T-cell (primary cell): ENCODE measurements at regions not wholly inside any gene's neighbourhood (a gene's known extent, or its start where the extent isn't known, plus 50 kb on each side); places are given as distances from the start of the nearest gene placed in this dataset.

Experiments
- ATAC-seq, 4 experiments: fragments of 200-7000 bp in 3 of 4; fragments of 150-1000 bp in 1 of 4; cut with Tn5 transposase; replicated peaks in 1 of 4; 1 replicate in 3 of 4; 2 replicates in 1 of 4; pipeline ENCODE4 v1.10.0; 2021; ENCODE audit warnings: moderate library complexity in 3 of 4, mild to moderate bottlenecking in 2 of 4, moderate number of reproducible peaks in 1 of 4
- CTCF ChIA-PET, 2 donors: fragments of 300-600 bp; sonication (Branson Sonifier 250); formaldehyde crosslinking; loops; one replicate each; lab custom pipeline; 2022; ENCODE audit warnings: antibody characterized with exemption in 2 of 2; lab: Charles Lee
- POLR2A ChIA-PET, 2 donors: fragments of 300-600 bp; sonication (Branson Sonifier 250); formaldehyde crosslinking; loops; one replicate each; lab custom pipeline; 2022; ENCODE audit warnings: antibody characterized with exemption in 2 of 2; lab: Charles Lee
- DNase-seq, 35 experiments: peaks; one replicate each; pipeline versions ENCODE4 v3.0.0 to v3.0.0-alpha.2; 2013 to 2023
- H3K27ac ChIP-seq: one replicate; pipeline ENCODE4 v1.5.1; 2013; ENCODE audit warnings: low read length
- H3K27me3 ChIP-seq, 2 experiments: replicated peaks in 1 of 2; 1 replicate in 1 of 2; 2 replicates in 1 of 2; pipeline versions ENCODE4 v1.6.1 to v1.7.0; 2013; ENCODE audit warnings: low read length in 1 of 2, mixed read lengths in 1 of 2; ENCODE audit not compliant: control insufficient read depth in 2 of 2, insufficient read depth in 2 of 2; ENCODE audit errors: extremely low read depth in 1 of 2
- H3K36me3 ChIP-seq, 2 donors: 1 replicate in 1 of 2; 2 replicates in 1 of 2; pipeline versions ENCODE4 v1.6.1 to v1.7.0; 2013; ENCODE audit warnings: low read length in 1 of 2; ENCODE audit not compliant: control insufficient read depth in 2 of 2, insufficient read depth in 1 of 2; ENCODE audit errors: extremely low read depth in 1 of 2
- H3K4me1 ChIP-seq, 2 experiments: 1 replicate in 1 of 2; 2 replicates in 1 of 2; pipeline versions ENCODE4 v1.6.1 to v1.7.0; 2013; ENCODE audit warnings: low read length in 2 of 2, mixed read lengths in 1 of 2; ENCODE audit not compliant: insufficient read depth in 2 of 2, control insufficient read depth in 1 of 2; ENCODE audit errors: extremely low read depth in 1 of 2
- H3K4me3 ChIP-seq, 2 donors: 1 replicate in 1 of 2; 2 replicates in 1 of 2; pipeline versions ENCODE4 v1.5.1 to v1.7.0; 2013; ENCODE audit warnings: mild to moderate bottlenecking in 2 of 2, low read length in 1 of 2, moderate library complexity in 1 of 2; ENCODE audit not compliant: control insufficient read depth in 1 of 2; ENCODE audit errors: extremely low read depth in 1 of 2
- H3K9me3 ChIP-seq: 2 replicates; pipeline ENCODE4 v1.7.0; 2013
- H3K27ac Mint-ChIP-seq, 2 donors: one replicate each; pipeline ENCODE4 v1.8.0; 2020 to 2021; ENCODE audit warnings: mild to moderate bottlenecking in 2 of 2, mixed read lengths in 2 of 2
- H3K27me3 Mint-ChIP-seq, 2 donors: one replicate each; pipeline ENCODE4 v1.8.0; 2021 to 2022; ENCODE audit warnings: mixed read lengths in 2 of 2
- H3K36me3 Mint-ChIP-seq: one replicate; pipeline ENCODE4 v1.8.0; 2021; ENCODE audit warnings: mixed read lengths
- H3K4me1 Mint-ChIP-seq, 3 donors: one replicate each; pipeline ENCODE4 v1.8.0; 2020 to 2022; ENCODE audit warnings: mixed read lengths in 3 of 3, mild to moderate bottlenecking in 1 of 3
- H3K4me3 Mint-ChIP-seq, 3 donors: one replicate each; pipeline ENCODE4 v1.8.0; 2020 to 2022; ENCODE audit warnings: mild to moderate bottlenecking in 3 of 3, mixed read lengths in 3 of 3, moderate library complexity in 3 of 3
- H3K9me3 Mint-ChIP-seq, 3 donors: one replicate each; pipeline ENCODE4 v1.8.0; 2020 to 2022; ENCODE audit warnings: mixed read lengths in 3 of 3
- WGBS: methylation state at CpG from one replicate; pipeline ENCODE4 v1.1.5; 2013; ENCODE audit warnings: missing lambda C conversion rate; ENCODE audit not compliant: insufficient coverage; 5-methylcytosine and 5-hydroxymethylcytosine counted together

- Histone ChIP-seq H3K4me3 (no peak overlapping the region), H3K36me3 (no peaks in the 10 kb centered on the region), H3K9me3 (no peaks in the 10 kb centered on the region), H3K4me1 (no peaks in the 10 kb centered on the region), H3K27me3 (no peaks in the 10 kb centered on the region), H3K27ac (no peak overlapping the region)
- CTCF ChIA-PET: no interaction called here
- DNase-seq: no peak
- Mint-ChIP-seq H3K27me3 (no peaks in the 10 kb centered on the region), H3K4me3 (no peak overlapping the region), H3K36me3 (no peaks in the 10 kb centered on the region), H3K27ac (no peak overlapping the region), H3K4me1 (no peaks in the 10 kb centered on the region), H3K9me3 (peaks cover 0 to 9% (median 7%) of the 10 kb centered on the region in 3 donors)
- POLR2A ChIA-PET: no interaction called here
- no peak for ATAC-seq
- WGBS: no CpG with 5 or more reads among the region's 4 CpGs
These were observed 768.0 kb downstream of the STIM2 start for GRCh38 chr4:27628609-27629008.

GRCh38 chr4:27629532-27630225, 769.0 kb downstream of the STIM2 start:
- ChIA-PET CTCF (interaction anchor here in 1 of 2 donors (0.5 kb wide), 1 partner anchor 42 kb away, joined by 3 read pairs; no protein-coding TSS in a partner anchor), POLR2A (no interaction called here)

GRCh38 chr4:27635936-27636913, 775.6 kb downstream of the STIM2 start:
- Mint-ChIP-seq H3K4me3 (no peak overlapping the region), H3K27ac (no peak overlapping the region), H3K36me3 (no peaks in the 10 kb centered on the region), H3K27me3 (no peaks in the 10 kb centered on the region), H3K9me3 (peaks cover 0 to 8% (median 5%) of the 10 kb centered on the region in 3 donors), H3K4me1 (peaks cover 0 to 2% (median 0%) of the 10 kb centered on the region in 3 donors)
- ATAC-seq (no peak), DNase-seq (no peak)
- WGBS: no CpG with 5 or more reads among the region's 6 CpGs
- H3K9me3 ChIP-seq: no peaks in the 10 kb centered on the region
- H3K27me3 ChIP-seq: no peaks in the 10 kb centered on the region
- no peak overlapping the region for H3K4me3 ChIP-seq
- H3K27ac ChIP-seq: no peak overlapping the region
- H3K36me3 ChIP-seq: no peaks in the 10 kb centered on the region
- ChIA-PET CTCF (no interaction called here), POLR2A (no interaction called here)
- H3K4me1 ChIP-seq: no peaks in the 10 kb centered on the region

More at GRCh38 chr4:27629532-27630225, 769.0 kb downstream of the STIM2 start:
- no peaks in the 10 kb centered on the region for H3K27me3 ChIP-seq
- Mint-ChIP-seq H3K4me1 (no peaks in the 10 kb centered on the region), H3K27me3 (no peaks in the 10 kb centered on the region), H3K4me3 (no peak overlapping the region), H3K27ac (no peak overlapping the region), H3K36me3 (no peaks in the 10 kb centered on the region), H3K9me3 (peaks cover 0 to 9% (median 5%) of the 10 kb centered on the region in 3 donors)
- no peaks in the 10 kb centered on the region for H3K9me3 ChIP-seq
- H3K36me3 ChIP-seq: no peaks in the 10 kb centered on the region
- WGBS: 79% methylated on average over 2 of the region's 7 CpGs
- H3K4me1 ChIP-seq: no peaks in the 10 kb centered on the region
- H3K4me3 ChIP-seq: no peak overlapping the region
- ATAC-seq (no peak), DNase-seq (no peak)
- no peak overlapping the region for H3K27ac ChIP-seq

GRCh38 chr4:27638163-27638915, 777.7 kb downstream of the STIM2 start:
- H3K36me3 Mint-ChIP-seq: no peaks in the 10 kb centered on the region
- Histone ChIP-seq H3K9me3 (no peaks in the 10 kb centered on the region), H3K4me3 (no peak overlapping the region), H3K4me1 (no peaks in the 10 kb centered on the region), H3K27ac (no peak overlapping the region), H3K36me3 (no peaks in the 10 kb centered on the region), H3K27me3 (no peaks in the 10 kb centered on the region)
- H3K27me3 Mint-ChIP-seq: no peaks in the 10 kb centered on the region
- 88% methylated on average over 1 of the region's 2 CpGs for WGBS
- ATAC-seq (no peak), DNase-seq (no peak)
- CTCF ChIA-PET: no interaction called here
- no peak overlapping the region for H3K27ac Mint-ChIP-seq
- no peak overlapping the region for H3K4me3 Mint-ChIP-seq
- H3K9me3 Mint-ChIP-seq: peaks cover 3 to 11% (median 8%) of the 10 kb centered on the region in 3 donors
- POLR2A ChIA-PET: no interaction called here
- peaks cover 0 to 2% (median 0%) of the 10 kb centered on the region in 3 donors for H3K4me1 Mint-ChIP-seq

- Histone ChIP-seq H3K27me3 (no peaks in the 10 kb centered on the region), H3K4me3 (no peak overlapping the region), H3K9me3 (no peaks in the 10 kb centered on the region), H3K36me3 (no peaks in the 10 kb centered on the region), H3K27ac (no peak overlapping the region), H3K4me1 (no peaks in the 10 kb centered on the region)
- Mint-ChIP-seq H3K36me3 (no peaks in the 10 kb centered on the region), H3K4me3 (no peak overlapping the region), H3K4me1 (no peaks in the 10 kb centered on the region), H3K9me3 (peaks cover 0 to 5% (median 3%) of the 10 kb centered on the region in 3 donors), H3K27ac (no peak overlapping the region), H3K27me3 (no peaks in the 10 kb centered on the region)
- POLR2A ChIA-PET: no interaction called here
- no peak for ATAC-seq
- DNase-seq: no peak
- CTCF ChIA-PET: no interaction called here
These were observed 782.5 kb downstream of the STIM2 start for GRCh38 chr4:27643101-27643500.

GRCh38 chr4:27648416-27648815, 787.8 kb downstream of the STIM2 start:
- no peaks in the 10 kb centered on the region for H3K27me3 ChIP-seq
- CTCF ChIA-PET: no interaction called here
- H3K9me3 ChIP-seq: no peaks in the 10 kb centered on the region
- no peak overlapping the region for H3K27ac Mint-ChIP-seq
- no peak overlapping the region for H3K27ac ChIP-seq
- no peaks in the 10 kb centered on the region for H3K4me1 ChIP-seq
- no peaks in the 10 kb centered on the region for H3K36me3 ChIP-seq
- H3K4me1 Mint-ChIP-seq: no peaks in the 10 kb centered on the region
- H3K4me3 Mint-ChIP-seq: no peak overlapping the region
- WGBS: no CpG with 5 or more reads among the region's 4 CpGs
- H3K4me3 ChIP-seq: no peak overlapping the region
- no peaks in the 10 kb centered on the region for H3K36me3 Mint-ChIP-seq
- ATAC-seq (no peak), DNase-seq (no peak)
- POLR2A ChIA-PET: no interaction called here
- H3K27me3 Mint-ChIP-seq: no peaks in the 10 kb centered on the region
- H3K9me3 Mint-ChIP-seq: peaks cover 0 to 5% (median 3%) of the 10 kb centered on the region in 3 donors
